ENCODE measurements at regions not wholly inside any gene's neighbourhood (a gene's known extent, or its start where the extent isn't known, plus 50 kb on each side); places are given as distances from the start of the nearest gene placed in this dataset.

GRCh38 chr1:227374846-227375245 lies 56.6 kb upstream of the CDC42BPA start:
- DNase-seq (ENCODE audit: low read depth, low spot score): no peak

- no peak for DNase-seq (ENCODE audit: low read depth, low spot score)
Measured at GRCh38 chr1:227372726-227373130, 54.4 kb upstream of the CDC42BPA start.

- no peak for DNase-seq (ENCODE audit: low read depth, low spot score)
Measured at GRCh38 chr1:227370533-227371254, 52.4 kb upstream of the CDC42BPA start.

GRCh38 chr1:227369102-227369760 lies 50.9 kb upstream of the CDC42BPA start:
- DNase-seq (ENCODE audit: low read depth, low spot score): no peak
